ENCODE measurements at regions not wholly inside any gene's neighbourhood (a gene's known extent, or its start where the extent isn't known, plus 50 kb on each side); places are given as distances from the start of the nearest gene placed in this dataset.

DNA sequence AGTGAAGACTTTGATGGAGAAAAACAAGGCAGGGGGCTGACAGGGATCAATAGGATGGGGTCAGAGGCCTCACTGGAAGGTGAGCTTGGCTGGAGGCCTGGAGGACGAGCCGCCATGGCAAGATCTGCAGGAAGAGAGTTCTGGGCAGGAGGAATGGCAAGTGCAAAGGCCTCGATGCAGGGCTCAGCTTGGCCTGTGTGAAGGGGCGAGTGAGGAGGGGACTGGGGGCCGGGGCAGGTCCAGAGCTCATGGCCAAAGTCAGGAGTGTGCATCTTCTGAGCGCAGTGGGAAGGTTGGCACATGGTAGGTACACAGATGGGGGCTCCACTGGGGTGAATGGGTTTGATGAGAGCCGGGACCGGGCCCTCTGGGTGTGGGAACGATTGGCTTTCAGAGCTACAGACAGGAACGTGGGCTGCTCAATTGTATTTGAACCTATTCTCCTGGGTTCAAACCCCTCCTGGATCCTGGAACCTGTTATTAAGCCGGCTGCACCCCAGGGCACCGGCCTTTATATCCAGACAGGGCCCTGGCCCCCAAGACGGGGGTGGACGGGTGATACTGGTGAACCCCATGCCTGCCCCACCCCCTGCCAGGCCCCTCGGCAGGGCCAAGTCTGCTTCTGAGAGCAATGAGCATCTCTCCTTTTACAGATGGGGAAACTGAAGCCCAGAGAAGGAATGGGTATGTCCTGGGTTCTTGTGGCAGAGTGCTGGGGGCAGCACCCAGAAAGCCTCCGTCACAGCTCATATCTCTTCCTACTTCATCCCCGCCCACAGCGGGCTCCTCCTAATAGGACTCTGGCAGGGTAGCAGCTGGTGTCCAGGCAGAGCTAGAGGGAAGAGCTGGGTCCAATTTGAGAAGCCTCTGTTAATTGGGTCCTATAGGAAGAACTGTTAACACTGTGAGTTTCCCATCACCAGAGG is 106.1 kb downstream of the CEBPB start:
- H3K9me3 ChIP-seq (ENCODE audit: control insufficient read depth, low read length): no peaks in the 10 kb centered on the region
- no peak overlapping the region for H3K4me3 ChIP-seq (ENCODE audit: low read length)
- H3K4me1 ChIP-seq (ENCODE audit: control insufficient read depth, insufficient read depth, low read length): peaks cover 5% of the 10 kb centered on the region
- 70% methylated on average over 18 of the region's 18 CpGs for WGBS
- H3K27ac ChIP-seq (ENCODE audit: low read length): peak overlapping the region; percentile 27
- H3K27me3 ChIP-seq (ENCODE audit: control insufficient read depth, insufficient read depth): no peaks in the 10 kb centered on the region
- DNase-seq: peak; percentile 73 to 92 (median 79)
- intact Hi-C loops (cut with DNase I): no loop called here
- ATAC-seq: peak; percentile 53 to 62

DNA sequence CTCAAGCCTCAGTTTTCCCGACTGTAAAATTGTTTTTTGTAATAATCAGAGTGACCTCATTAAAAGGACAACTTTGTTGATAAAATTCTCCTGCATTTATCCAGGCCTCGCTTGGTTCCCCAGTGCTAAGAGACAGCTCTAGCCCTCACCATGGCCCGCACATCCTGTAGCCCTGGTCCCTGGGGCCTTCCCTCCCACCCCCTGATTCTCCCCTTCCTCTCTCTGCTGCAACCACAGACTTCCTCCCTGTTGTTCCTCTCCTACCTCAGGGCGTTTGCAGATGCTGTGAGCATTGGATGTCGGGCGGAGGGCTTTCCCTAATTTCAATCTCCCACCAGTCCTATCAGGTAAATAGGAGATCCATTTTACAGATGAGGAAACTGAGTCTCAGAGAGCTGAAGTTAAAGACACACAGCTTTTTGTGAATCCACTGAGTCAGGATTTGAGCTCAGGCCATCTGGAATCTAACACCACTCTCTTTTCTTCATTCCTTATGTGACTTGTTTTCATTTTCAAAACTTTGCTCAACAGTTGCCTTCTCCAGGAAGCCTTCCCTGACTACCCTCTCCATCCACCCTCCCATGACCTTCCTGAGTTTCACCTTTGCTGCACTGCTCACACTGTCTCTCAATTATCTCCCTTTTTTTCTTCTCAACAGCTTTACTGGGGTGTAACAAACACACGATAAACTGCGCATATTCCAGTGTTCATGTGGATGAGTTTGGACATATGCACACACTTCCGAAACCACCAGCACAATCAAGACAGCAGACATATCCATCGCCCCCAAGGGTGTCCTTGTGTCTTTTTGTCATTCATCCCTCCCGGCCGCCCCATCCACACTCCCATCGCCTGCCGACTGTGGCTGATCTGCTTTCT is 107.1 kb downstream of the CEBPB start:
- intact Hi-C loops (cut with DNase I): no loop called here
- H3K9me3 ChIP-seq (ENCODE audit: control insufficient read depth, low read length): no peaks in the 10 kb centered on the region
- H3K27me3 ChIP-seq (ENCODE audit: control insufficient read depth, insufficient read depth): no peaks in the 10 kb centered on the region
- WGBS: 74% methylated on average over 14 of the region's 14 CpGs
- H3K27ac ChIP-seq (ENCODE audit: low read length): no peak overlapping the region
- ATAC-seq (no peak), DNase-seq (peak in 2 of 3 donors; percentile 21 to 62)
- no peak overlapping the region for H3K4me3 ChIP-seq (ENCODE audit: low read length)
- H3K4me1 ChIP-seq (ENCODE audit: control insufficient read depth, insufficient read depth, low read length): peaks cover under 1% of the 10 kb centered on the region

DNA sequence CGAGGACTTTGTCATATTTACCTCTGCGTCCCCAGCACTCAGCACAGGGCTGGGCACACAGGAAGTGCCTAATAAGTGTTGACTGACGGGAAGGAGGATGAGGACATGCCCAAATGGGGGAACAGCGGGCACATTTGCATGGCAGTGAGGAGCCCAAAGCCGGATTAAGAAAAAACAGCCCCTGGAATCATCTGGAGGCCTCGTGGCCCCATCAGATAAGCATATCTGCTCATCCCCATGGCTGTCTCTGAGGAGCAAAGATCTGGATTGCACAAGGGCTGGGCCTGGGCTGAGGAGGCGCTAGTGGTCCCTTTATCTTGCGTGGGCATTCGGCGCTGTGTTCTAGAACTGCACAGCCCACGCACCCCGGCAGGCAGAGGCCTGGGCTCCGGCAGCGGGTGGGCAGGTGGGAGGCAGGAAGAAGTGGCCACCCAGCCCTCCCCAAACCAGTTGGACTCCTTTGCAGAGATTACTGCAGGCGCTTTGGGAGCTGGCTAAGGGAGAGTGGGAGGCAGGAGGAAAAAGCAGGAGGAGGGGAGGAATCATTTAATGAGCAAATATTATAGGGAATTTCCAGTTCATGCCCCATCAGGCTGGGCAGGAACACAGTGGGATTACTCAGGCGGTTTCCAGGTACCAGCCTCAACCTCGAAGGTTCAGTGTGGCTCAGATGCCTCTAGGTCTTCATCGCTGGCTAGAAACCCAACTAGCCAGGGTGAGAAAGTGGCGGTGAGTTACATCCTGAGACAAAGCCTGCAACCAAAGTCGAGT is 108.1 kb downstream of the CEBPB start:
- WGBS: 85% methylated on average over 20 of the region's 20 CpGs
- no peaks in the 10 kb centered on the region for H3K27me3 ChIP-seq (ENCODE audit: control insufficient read depth, insufficient read depth)
- peaks cover 3% of the 10 kb centered on the region for H3K4me1 ChIP-seq (ENCODE audit: control insufficient read depth, insufficient read depth, low read length)
- no peak overlapping the region for H3K27ac ChIP-seq (ENCODE audit: low read length)
- DNase-seq (peak in 2 of 3 donors; percentile 8 to 26), ATAC-seq (no peak)
- intact Hi-C loops (cut with DNase I): no loop called here
- no peaks in the 10 kb centered on the region for H3K9me3 ChIP-seq (ENCODE audit: control insufficient read depth, low read length)
- no peak overlapping the region for H3K4me3 ChIP-seq (ENCODE audit: low read length)

DNA sequence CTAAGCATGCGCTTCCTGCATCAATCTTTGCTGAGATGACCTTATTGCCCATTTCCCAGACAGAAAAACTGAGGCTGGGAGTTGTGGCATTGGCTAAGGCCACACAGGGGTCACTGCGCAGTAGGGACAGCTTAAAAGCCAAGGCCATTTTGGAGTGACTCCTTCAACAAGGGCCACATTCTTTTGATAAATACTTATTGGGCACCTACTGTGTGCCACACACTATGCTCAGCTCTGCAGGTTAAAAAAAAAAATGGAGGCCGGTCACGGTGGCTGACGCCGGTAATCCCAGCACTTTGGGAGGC is 108.6 kb downstream of the CEBPB start:
- Histone ChIP-seq H3K4me3 (ENCODE audit: low read length) (no peak overlapping the region), H3K27ac (ENCODE audit: low read length) (no peak overlapping the region), H3K9me3 (ENCODE audit: control insufficient read depth, low read length) (no peaks in the 10 kb centered on the region), H3K4me1 (ENCODE audit: control insufficient read depth, insufficient read depth, low read length) (peaks cover 7% of the 10 kb centered on the region), H3K27me3 (ENCODE audit: control insufficient read depth, insufficient read depth) (no peaks in the 10 kb centered on the region)
- DNase-seq (no peak), ATAC-seq (no peak)
- 93% methylated on average over 6 of the region's 6 CpGs for WGBS
- intact Hi-C loops (cut with DNase I): no loop called here

DNA sequence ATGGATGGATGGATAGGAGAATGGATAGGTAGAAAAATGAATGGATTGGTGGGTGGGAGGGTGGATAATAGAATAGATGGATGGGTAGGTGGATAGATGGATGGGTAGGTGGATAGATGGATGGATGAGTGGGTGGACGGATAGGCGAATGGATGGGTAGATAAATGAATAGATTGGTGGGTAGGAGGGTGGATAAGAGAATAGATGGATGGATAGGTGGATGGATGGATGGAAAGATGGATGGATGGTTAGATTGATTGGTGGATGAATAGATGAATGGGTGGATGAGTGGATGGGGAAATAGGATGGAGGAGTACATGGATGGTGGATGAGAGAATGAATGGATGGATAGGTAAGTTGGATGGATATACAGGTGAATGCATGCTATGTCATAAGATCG is 110.5 kb downstream of the CEBPB start:
- Histone ChIP-seq H3K27me3 (ENCODE audit: control insufficient read depth, insufficient read depth) (no peaks in the 10 kb centered on the region), H3K4me1 (ENCODE audit: control insufficient read depth, insufficient read depth, low read length) (peaks cover 13% of the 10 kb centered on the region), H3K4me3 (ENCODE audit: low read length) (no peak overlapping the region), H3K9me3 (ENCODE audit: control insufficient read depth, low read length) (no peaks in the 10 kb centered on the region), H3K27ac (ENCODE audit: low read length) (no peak overlapping the region)
- intact Hi-C loops (cut with DNase I): loop anchor here in 3 of 4 donors (10.0 kb wide), 2 partner anchors 94 to 106 kb away; partner anchors contain the start of gene CEBPB (in 2 of the 3)
- ATAC-seq (no peak), DNase-seq (no peak)
- 96% methylated on average over 3 of the region's 3 CpGs for WGBS

DNA sequence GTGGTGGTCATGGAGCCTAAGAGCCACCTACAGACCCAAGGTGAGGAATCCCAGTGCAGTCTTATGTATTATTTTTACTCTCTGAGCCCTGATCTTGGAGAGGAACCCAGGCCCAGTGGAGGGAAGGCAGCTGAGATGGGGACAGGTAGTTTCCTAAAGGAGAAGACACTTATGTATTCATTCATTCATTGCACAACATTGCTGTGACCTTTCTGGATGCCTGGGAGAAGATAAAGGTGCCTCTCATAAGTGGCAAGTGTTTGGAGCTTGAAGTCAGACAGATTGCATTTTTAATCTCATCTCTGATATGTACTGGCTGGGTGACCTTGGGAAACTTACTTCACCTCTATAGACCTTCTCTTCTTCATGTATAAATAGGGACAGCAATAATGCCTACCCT is 111.1 kb downstream of the CEBPB start:
- intact Hi-C loops (cut with DNase I): loop anchor here in 3 of 4 donors (10.0 kb wide), 2 partner anchors 93 to 107 kb away; partner anchors contain the start of gene CEBPB (in 2 of the 3)
- peaks cover 18% of the 10 kb centered on the region for H3K4me1 ChIP-seq (ENCODE audit: control insufficient read depth, insufficient read depth, low read length)
- H3K9me3 ChIP-seq (ENCODE audit: control insufficient read depth, low read length): no peaks in the 10 kb centered on the region
- no peak for DNase-seq
- no peak overlapping the region for H3K27ac ChIP-seq (ENCODE audit: low read length)
- ATAC-seq: no peak
- H3K27me3 ChIP-seq (ENCODE audit: control insufficient read depth, insufficient read depth): no peaks in the 10 kb centered on the region
- H3K4me3 ChIP-seq (ENCODE audit: low read length): no peak overlapping the region

DNA sequence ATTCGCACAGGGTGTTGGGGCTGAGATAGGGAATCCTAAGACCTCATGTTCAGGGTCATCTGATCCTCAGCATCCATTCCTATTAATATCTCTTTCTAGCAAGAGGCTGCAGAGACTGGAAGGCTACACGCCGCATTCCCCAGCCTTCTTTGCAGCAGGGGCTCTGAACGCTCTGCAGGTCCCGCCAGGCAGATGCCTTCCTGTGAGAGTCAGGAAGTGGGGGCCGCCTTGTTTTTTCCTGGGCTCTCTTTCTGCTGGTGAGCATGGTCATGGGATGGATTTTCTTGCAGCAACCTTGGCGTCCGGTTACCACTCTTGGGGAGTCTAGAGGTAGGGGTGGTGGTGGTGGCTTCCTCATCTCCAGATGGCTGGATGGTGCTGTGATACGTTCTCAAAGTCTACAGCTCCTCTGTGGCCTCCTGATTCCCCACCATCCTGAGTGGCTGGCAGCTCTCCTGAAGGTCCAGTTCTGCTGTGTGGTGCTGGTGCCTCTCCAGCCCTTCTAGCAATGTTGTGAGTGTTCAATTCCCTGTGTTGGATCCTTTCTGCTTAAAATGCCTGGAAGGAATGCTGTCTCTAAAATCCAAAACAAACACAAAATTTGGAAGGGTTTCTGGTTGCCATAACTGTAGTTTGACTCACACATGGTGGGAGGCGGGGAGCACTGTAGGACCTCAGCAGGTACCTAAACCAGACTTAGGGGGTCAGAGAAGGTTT is 111.9 kb downstream of the CEBPB start:
- intact Hi-C loops (cut with DNase I): loop anchor here in 3 of 4 donors (10.0 kb wide), 2 partner anchors 92 to 108 kb away; partner anchors contain the start of gene CEBPB (in 2 of the 3)
- 64% methylated on average over 10 of the region's 10 CpGs for WGBS

DNA sequence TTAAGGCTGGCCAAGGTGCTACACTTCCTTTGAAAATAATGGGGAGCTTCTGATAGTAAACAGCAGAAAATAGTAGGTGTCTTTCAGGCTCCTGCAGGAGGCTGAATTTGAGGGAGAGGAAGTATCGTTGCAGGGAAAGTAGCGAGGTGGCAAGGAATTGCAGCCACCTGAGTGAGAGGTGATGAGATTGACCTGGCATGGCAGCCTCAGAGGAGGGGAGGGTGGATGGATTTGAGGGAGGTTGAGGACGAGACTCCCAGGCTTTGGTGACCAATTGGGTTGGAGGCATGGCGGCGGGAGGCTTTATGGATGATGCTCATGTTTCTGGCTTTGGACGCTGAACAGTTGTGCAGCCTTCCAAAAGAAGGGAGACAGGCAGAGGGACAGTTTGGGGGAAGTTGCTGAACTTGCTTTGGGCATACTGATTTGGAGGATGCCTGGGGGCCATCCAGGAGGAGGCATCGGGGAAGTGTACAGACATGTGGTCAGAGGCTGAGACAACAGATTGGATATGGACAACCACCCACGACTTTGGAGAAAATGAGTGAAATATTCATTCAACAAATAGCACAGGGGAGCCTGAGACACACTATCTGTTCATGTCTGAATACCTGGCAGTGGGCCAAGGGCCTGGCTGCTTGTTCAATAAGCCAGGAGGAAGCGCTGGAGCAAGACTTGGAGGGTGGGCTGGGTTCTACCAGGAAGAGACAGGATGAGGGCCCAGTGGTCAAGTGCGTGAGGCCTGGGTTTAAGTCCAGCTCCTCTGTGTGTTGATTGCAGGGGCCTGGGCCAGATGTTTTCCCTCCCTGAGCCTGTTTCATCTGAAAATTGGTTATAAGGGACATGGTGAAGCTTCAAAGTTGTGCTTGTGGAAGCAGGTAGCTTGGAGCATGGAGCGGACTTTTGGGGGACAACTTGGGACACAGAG is 113.2 kb downstream of the CEBPB start:
- intact Hi-C loops (cut with DNase I): loop anchor here in 3 of 4 donors (10.0 kb wide), 2 partner anchors 91 to 109 kb away; partner anchors contain the start of gene CEBPB (in 2 of the 3)
- Histone ChIP-seq H3K4me3 (ENCODE audit: low read length) (no peak overlapping the region), H3K27ac (ENCODE audit: low read length) (peak overlapping the region; percentile 97), H3K4me1 (ENCODE audit: control insufficient read depth, insufficient read depth, low read length) (peaks cover 20% of the 10 kb centered on the region), H3K27me3 (ENCODE audit: control insufficient read depth, insufficient read depth) (no peaks in the 10 kb centered on the region), H3K9me3 (ENCODE audit: control insufficient read depth, low read length) (no peaks in the 10 kb centered on the region)
- ATAC-seq: peak; percentile 6 to 14
- WGBS: 53% methylated on average over 11 of the region's 11 CpGs
- peak; percentile 90 to 96 (median 90) for DNase-seq

More for the DNA sequence above, 111.9 kb downstream of the CEBPB start:
- Histone ChIP-seq H3K27me3 (ENCODE audit: control insufficient read depth, insufficient read depth) (no peaks in the 10 kb centered on the region), H3K4me1 (ENCODE audit: control insufficient read depth, insufficient read depth, low read length) (peaks cover 20% of the 10 kb centered on the region), H3K9me3 (ENCODE audit: control insufficient read depth, low read length) (no peaks in the 10 kb centered on the region), H3K4me3 (ENCODE audit: low read length) (no peak overlapping the region), H3K27ac (ENCODE audit: low read length) (no peak overlapping the region)
- ATAC-seq (no peak), DNase-seq (peak; percentile 17 to 50 (median 31))

DNA sequence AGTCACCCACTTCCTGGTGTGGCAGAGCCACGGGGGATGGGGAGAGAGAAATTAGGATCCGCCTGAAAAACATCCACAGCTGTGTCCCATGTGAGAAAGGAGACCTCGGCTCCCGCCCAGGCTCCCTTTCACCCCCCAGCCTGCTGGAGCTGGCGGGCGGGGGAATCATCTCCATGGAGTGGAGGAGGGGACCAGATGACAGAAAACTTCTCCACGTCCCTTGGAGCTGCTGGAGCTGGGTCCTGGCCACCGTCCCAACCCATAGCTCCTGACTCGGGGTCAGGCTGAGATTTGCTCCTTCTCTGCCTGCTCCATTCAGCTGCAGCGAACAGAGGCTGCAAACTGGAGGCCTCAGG is 113.8 kb downstream of the CEBPB start:
- intact Hi-C loops (cut with DNase I): loop anchor here in 3 of 4 donors (10.0 kb wide), 2 partner anchors 90 to 110 kb away; partner anchors contain the start of gene CEBPB (in 2 of the 3)
- ATAC-seq (peak; percentile 46 to 54), DNase-seq (peak; percentile 81 to 91 (median 91))
- Histone ChIP-seq H3K27ac (ENCODE audit: low read length) (peak overlapping the region; percentile 97), H3K27me3 (ENCODE audit: control insufficient read depth, insufficient read depth) (no peaks in the 10 kb centered on the region), H3K4me1 (ENCODE audit: control insufficient read depth, insufficient read depth, low read length) (peaks cover 20% of the 10 kb centered on the region), H3K9me3 (ENCODE audit: control insufficient read depth, low read length) (no peaks in the 10 kb centered on the region), H3K4me3 (ENCODE audit: low read length) (no peak overlapping the region)
- WGBS: 38% methylated on average over 10 of the region's 10 CpGs
